Lower lobe of right lung (tissue), 2 donors: ENCODE measurements at regions not wholly inside any gene's neighbourhood (a gene's known extent, or its start where the extent isn't known, plus 50 kb on each side); places are given as distances from the start of the nearest gene placed in this dataset.

Experiments
- ATAC-seq, 2 donors: fragments of 200-7000 bp; cut with Tn5 transposase; one replicate each; pipeline ENCODE4 v1.9.1; 2020 to 2022; ENCODE audit warnings: mild to moderate bottlenecking in 2 of 2, moderate library complexity in 2 of 2
- DNase-seq: peaks from one replicate; pipeline ENCODE4 v3.0.0-alpha.2; 2020
- H3K27ac ChIP-seq: fragments of 200-600 bp; one replicate; pipeline ENCODE4 v1.8.0; 2022
- H3K27me3 ChIP-seq: fragments of 200-600 bp; one replicate; pipeline ENCODE4 v1.8.0; 2022; ENCODE audit warnings: low read depth
- H3K36me3 ChIP-seq: fragments of 200-600 bp; one replicate; pipeline ENCODE4 v1.8.0; 2022; ENCODE audit warnings: mild to moderate bottlenecking
- H3K4me1 ChIP-seq: fragments of 200-600 bp; one replicate; pipeline ENCODE4 v1.8.0; 2022
- H3K4me3 ChIP-seq: fragments of 200-600 bp; one replicate; pipeline ENCODE4 v1.8.0; 2022; ENCODE audit warnings: mild to moderate bottlenecking
- H3K9me3 ChIP-seq: fragments of 200-600 bp; one replicate; pipeline ENCODE4 v1.8.0; 2022
- CTCF ChIP-seq: fragments of 200-600 bp; IDR thresholded peaks from one replicate; pipeline ENCODE4 v1.8.0; 2022; ENCODE audit warnings: antibody characterized with exemption, mild to moderate bottlenecking
- intact Hi-C: fragments of 100-400 bp; cut with DNase I; formaldehyde crosslinking; loops from one replicate; pipeline ENCODE4 v1.11.0; 2022
- donor health status: DM: no; HTN: yes; CAD: no; lungs with severe emphysema.

- Histone ChIP-seq H3K9me3 (no peaks in the 10 kb centered on the region), H3K36me3 (no peaks in the 10 kb centered on the region), H3K4me3 (no peak overlapping the region), H3K27ac (no peak overlapping the region), H3K27me3 (peaks cover 15% of the 10 kb centered on the region), H3K4me1 (no peaks in the 10 kb centered on the region)
- no peak for DNase-seq
- no peak for TF ChIP-seq CTCF
- ATAC-seq = no peak
- intact Hi-C loops = no loop called here
Observed at GRCh38 chr20:2245637-2246036, 50.2 kb upstream of the TGM3 start.
